Medulla oblongata (tissue), 1 donor: ENCODE measurements at regions not wholly inside any gene's neighbourhood (a gene's known extent, or its start where the extent isn't known, plus 50 kb on each side); places are given as distances from the start of the nearest gene placed in this dataset.

Experiments used
- DNase-seq: peaks from one replicate; pipeline ENCODE4 v3.0.0-alpha.2; 2015; ENCODE audit errors: extremely low spot score

DNA sequence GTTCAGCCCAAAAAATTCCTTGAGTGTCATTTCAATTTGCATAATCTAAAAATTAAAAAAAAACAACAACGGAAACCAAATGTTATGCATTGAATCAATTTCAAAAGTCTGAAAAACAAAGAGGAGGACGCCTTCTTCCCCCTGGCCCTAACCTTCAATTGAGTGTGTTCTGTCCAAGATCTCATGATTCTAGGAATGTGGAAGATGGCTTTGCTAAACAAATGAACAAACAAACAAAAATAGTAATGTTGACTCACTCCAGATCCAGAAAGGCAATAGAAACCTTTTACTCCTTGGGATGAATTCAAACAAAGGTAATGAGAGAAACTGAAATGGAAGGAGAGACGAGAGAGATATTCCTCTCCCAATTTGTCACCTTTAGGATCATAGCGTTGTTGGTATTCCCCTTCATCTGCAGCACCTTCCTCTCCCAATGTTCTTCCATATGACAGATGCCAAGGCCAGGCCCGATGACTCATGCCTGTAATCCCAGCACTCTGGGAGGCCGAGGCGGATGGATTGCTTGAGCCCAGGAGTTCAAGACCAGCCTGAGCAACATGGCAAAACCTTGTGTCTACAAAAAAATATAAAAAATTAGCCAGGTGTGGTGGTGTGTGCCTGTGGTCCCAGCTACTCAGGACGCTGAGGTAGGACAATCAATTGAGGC lies 109.2 kb upstream of the ADGRF1 start:
- no peak for DNase-seq

GRCh38 chr6:47149554-47149953 lies 107.4 kb upstream of the ADGRF1 start:
- no peak for DNase-seq

GRCh38 chr6:47149066-47149465 lies 106.9 kb upstream of the ADGRF1 start:
- DNase-seq, result no peak

GRCh38 chr6:47147836-47148344 lies 105.8 kb upstream of the ADGRF1 start:
- no peak for DNase-seq

DNA sequence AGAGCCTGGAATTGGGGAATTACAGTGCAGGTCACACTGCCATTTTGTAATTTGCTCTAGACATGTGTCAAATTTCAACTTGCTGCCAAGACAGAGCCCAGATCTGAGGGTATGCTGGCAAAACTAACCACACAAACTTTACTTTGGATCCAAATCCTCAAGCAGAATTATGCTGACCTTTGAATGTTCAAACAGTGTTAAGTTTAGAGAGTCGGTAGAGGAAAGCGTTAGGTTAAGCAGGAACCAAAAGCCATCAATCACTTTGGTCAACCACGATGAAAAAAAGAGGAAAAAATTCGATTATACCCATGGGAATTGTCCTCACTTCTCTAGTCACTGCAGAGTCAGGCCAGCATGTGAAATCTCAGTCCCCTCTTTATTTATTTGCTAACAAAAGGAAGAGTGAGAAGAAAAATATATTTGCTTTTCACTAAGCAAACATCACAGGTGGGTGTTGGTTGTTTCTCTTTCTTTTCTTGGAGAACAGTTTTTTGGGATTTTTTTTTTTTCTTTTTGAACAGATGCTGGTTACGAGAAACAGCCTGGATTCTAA lies 105.1 kb upstream of the ADGRF1 start:
- DNase-seq, result no peak

DNA sequence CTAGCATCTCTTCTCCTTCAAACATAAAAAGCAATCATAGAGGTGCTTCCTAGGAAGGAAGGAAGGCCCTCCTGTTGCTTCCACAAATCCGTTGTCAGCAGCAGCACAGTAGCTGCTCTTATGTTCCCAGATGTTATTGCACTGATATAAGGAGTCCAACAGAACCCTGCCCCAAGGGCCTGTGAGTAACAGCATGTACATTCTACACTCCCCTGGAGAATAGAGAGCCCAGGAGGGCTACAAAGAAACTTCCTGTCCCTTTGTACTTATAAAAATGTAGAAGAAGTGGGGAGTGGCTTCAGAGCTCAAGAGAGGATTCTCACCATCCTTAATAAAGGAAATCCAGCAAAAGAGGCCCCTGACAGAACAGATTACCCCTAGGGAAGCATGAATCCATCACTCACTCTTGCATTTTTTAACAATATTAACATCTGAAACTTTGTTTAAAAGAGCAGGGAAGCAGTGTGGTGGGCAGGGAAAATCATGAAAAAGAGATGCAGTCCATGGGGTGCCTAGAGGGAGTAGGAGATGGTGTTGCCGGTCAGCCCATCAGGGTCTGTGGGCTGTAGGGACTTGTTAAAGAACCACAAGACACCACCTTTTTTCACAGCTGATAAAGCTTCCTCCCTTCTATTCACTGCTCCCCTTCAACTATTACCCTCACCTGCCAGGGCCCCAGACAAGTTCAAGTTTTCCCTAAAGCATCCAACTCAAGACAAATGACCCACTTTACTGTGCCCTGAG lies 104.5 kb upstream of the ADGRF1 start:
- no peak for DNase-seq

- no peak for DNase-seq
Observed at GRCh38 chr6:47145212-47145611, 103.1 kb upstream of the ADGRF1 start.

DNA sequence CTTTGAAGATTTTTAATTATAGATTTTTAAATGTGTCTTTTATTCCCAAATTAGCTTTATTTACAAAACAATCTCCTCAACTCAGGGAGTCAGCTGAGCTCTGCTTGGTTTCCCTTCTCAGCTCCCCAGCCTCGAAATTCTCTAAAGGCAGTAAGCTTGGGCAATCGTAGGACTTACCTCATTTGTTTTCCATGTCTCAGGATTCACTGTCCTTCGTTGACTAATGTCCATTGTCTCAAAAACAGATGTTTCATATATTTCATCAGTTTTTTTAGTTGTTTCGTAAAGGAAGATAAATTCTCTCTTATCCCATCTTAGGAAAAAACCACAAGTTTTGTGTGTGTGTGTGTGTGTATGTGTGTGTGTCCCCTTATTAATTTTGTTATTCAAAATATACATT lies 102.2 kb upstream of the ADGRF1 start:
- DNase-seq, result no peak

GRCh38 chr6:47141963-47142362 lies 99.8 kb upstream of the ADGRF1 start:
- DNase-seq, result no peak

DNA sequence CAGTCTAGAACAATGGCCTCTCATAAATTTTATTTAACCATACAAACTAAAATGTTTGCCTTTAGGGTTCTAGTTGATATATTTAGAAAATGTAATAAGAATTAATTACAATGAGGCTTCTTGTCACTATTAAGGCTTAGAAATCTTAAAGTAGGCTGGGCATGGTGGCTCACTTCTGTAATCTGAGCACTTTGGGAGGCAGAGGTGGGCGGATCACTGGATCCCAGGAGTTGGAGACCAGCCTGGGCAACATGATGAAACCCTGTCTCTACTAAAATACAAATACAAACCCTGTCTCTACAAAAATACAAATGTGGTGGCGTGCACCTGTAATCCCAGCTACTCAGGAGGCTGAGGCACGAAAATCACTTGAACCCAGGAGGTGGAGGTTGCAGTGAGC lies 99.0 kb upstream of the ADGRF1 start:
- no peak for DNase-seq

GRCh38 chr6:47138046-47138445 lies 95.9 kb upstream of the ADGRF1 start:
- DNase-seq, result no peak

DNA sequence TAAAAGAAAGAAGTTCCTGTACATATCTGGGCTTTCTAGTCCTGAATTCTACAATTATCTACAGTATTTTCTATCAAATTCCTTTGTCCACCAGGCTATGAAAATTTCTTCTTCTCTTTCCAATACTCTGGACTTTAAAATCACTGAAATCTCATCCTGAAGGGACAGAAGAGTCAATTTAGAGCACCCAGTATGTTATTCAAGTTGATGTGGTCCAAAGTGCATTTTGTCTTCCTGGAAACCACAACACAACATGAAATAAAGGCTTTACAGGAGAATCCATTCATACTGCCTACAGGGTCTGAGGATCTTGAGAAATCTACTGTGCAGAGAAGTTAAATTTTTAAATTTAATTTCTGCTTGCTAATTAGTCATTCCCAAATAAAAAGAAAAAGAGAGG lies 94.9 kb upstream of the ADGRF1 start:
- no peak for DNase-seq

DNA sequence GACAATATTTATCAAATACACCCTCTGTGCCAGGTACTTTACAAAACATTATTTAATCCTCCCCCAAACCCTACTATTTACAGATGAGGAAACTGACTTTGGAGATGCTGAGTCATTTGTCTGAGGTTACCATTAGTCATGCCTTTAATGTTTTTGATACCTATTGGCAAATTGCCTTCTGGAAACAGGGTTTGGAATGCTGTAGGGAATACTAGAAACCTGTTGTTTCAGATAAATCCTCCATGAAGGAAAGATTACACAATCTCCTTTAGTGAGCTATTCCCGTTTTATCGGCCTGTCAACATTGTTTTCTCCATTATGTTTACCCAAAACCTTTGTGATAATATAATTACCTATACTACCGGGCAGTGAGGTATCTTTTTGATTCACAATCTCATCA lies 93.6 kb upstream of the ADGRF1 start:
- no peak for DNase-seq

- peak; percentile 13 for DNase-seq
Observed at GRCh38 chr6:47134476-47135189, 92.5 kb upstream of the ADGRF1 start.

- DNase-seq, result no peak
Observed at GRCh38 chr6:47133230-47134000, 91.3 kb upstream of the ADGRF1 start.

- DNase-seq, result no peak
Observed at GRCh38 chr6:47132724-47133123, 90.6 kb upstream of the ADGRF1 start.

DNA sequence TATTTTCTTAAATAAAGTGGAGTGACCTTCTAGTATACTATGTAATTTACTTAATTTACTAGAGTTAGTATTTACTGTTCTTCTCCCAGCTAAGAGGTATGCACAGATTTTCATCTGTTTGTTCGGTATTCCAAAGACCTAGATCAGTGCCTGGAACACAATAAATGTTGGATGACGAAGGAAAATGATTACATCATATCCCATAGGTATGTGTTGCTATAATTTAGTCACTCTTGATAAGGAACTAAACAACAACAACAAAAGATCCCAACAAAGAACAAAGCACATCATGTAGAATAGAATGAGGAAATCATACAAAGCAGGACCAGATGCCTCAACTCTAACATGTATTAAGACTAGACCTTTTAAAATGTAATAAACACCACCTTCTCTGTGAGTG lies 89.6 kb upstream of the ADGRF1 start:
- no peak for DNase-seq

DNA sequence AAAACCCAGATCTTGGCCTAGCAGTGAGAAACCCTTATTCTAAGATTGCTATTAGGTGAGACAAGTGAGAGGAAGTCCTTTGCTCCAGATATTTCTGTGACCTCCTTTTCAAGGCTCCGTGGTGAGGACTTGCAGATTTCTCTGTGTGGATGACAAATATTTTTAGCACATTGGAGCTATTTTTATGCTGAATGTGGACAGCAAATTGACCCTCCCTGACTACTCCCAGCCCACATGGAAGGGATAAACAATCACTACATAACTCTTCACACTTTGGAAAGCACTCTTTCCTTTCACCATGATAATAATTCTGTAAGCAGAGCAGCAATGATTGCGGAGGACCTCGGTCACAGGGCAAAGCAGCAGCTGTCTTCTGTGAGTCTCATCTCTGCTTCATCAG lies 88.0 kb upstream of the ADGRF1 start:
- DNase-seq, result no peak

DNA sequence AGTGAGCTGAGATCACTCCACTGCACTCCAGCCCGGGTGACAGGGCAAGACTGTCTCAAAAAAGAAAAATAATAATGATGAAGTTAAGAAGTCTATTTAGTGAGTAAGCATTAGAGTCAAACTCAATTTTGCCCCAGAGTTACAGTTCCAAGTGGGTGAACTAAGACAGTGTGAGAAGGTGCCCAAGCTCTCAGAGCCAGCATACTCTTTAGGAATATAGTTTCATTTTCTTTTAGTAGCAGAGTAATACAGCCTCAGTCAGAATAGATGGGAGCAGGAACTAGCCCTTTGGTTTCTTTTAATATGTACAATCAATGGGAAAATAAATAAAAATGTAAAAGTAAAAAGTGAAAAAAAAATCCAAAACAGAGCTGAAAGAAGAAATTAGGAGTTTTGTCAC lies 87.0 kb upstream of the ADGRF1 start:
- DNase-seq, result no peak

DNA sequence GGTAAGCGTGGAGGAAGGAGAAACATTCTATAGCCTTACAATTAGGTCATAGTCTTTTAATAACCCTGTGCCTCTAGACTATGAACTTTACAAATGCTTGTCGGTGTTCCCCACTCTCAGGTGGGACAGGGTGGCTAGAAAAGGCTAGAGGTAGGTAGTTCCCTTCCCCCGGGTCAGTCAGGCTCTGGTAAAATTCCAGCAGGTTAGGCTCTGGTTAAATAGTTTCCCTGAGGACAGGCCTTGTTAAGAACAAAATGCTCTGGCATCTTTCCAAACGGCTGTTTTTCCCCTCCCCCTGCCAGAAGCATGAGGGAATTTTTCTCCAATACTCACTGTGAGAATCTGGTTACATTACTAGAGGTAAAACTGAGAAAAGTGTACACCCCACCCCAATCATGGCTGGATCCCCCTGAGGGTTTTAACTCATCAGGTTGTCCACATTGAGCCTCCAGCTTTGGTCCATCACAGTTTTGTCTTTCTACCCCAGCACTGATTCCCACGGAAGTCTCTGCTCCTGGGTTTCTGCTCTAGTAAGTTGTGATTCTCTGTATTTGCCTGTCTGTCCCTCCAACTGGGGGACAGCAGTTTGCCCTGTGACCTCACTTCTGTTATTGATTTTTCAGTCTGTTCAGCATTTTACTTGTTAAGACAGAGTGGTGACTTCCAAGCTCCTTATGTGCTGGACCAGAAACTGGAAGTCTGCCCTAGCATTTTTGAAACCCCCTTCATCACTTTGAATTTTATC lies 84.7 kb upstream of the ADGRF1 start:
- DNase-seq, result no peak

DNA sequence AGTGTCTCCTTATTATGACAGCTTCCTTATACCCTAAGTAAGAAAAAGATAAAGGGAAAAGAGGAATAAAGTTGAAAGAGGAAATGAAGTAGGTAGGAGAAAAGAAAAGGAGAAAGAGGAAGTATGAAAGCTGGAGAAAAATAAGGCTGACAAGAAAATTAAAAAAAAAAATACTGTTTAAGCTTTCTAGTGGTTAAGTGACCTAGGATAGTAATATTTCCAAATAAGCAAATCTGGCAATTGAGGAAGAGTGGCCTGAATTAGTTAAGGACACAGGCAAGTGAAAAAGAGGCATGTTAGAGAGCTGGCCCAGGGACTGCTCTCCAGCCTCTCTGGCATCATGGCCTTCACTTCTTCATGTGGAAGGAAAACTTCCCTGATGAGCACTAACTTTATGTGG lies 76.5 kb upstream of the ADGRF1 start:
- no peak for DNase-seq
